GM12878 (cell line): ENCODE measurements at regions not wholly inside any gene's neighbourhood (a gene's known extent, or its start where the extent isn't known, plus 50 kb on each side); places are given as distances from the start of the nearest gene placed in this dataset.

Source experiments
- CTCF ChIP-seq, 3 experiments: IDR thresholded peaks in 2 of 3; conservative IDR thresholded peaks in 1 of 3; 2 replicates each; pipeline ENCODE4 v1.5.1; 2011; ENCODE audit warnings: low read depth in 3 of 3, low read length in 3 of 3, mild to moderate bottlenecking in 3 of 3, control low read depth in 2 of 3, moderate library complexity in 2 of 3, inconsistent platforms in 1 of 3, mixed read lengths in 1 of 3; ENCODE audit not compliant: control insufficient read depth in 2 of 3, insufficient read depth in 1 of 3; ENCODE audit errors: extremely low read depth in 1 of 3
- E2F4 ChIP-seq: IDR thresholded peaks from 2 replicates; pipeline ENCODE4 v1.6.1; 2012; ENCODE audit warnings: low read depth, low read length, improper control_type of control experiment
- EED ChIP-seq: sonication (generic); IDR thresholded peaks from 2 replicates; pipeline ENCODE4 v1.6.1; 2016; ENCODE audit warnings: antibody characterized with exemption, low read depth
- HCFC1 ChIP-seq: fragments of 150-350 bp; IDR thresholded peaks from 2 replicates; pipeline ENCODE4 v1.6.1; 2014; ENCODE audit warnings: low read length
- HDAC2 ChIP-seq: fragments of 200-600 bp; sonication (generic); IDR thresholded peaks from 2 replicates; pipeline ENCODE4 v1.6.1; 2017
- JUND ChIP-seq: IDR thresholded peaks from 2 replicates; pipeline ENCODE4 v1.6.1; 2012; ENCODE audit warnings: low read depth, mild to moderate bottlenecking, low read length, improper control_type of control experiment, moderate library complexity
- NR2C2 ChIP-seq: IDR thresholded peaks from 2 replicates; pipeline ENCODE4 v1.6.1; 2011; ENCODE audit warnings: borderline replicate concordance, low read depth; ENCODE audit not compliant: control insufficient read depth, insufficient read length
- PKNOX1 ChIP-seq: fragments of 450-650 bp; IDR thresholded peaks from 2 replicates; pipeline ENCODE4 v1.6.1; 2016; ENCODE audit warnings: mild to moderate bottlenecking
- POLR2A ChIP-seq: IDR thresholded peaks from 2 replicates; pipeline ENCODE4 v1.6.1; 2011; ENCODE audit warnings: low read depth, mild to moderate bottlenecking, low read length
- POLR2AphosphoS5 ChIP-seq: IDR thresholded peaks from 2 replicates; pipeline ENCODE4 v1.6.1; 2011; ENCODE audit warnings: mild to moderate bottlenecking, low read length, inconsistent platforms
- SP1 ChIP-seq: IDR thresholded peaks from one replicate; pipeline ENCODE4 v1.6.1; 2011; ENCODE audit warnings: low read depth, low read length
- SUPT20H ChIP-seq: IDR thresholded peaks from 2 replicates; pipeline ENCODE4 v1.6.1; 2011; ENCODE audit warnings: low read depth, mild to moderate bottlenecking, low read length, moderate library complexity, borderline replicate concordance; ENCODE audit not compliant: control insufficient read depth
- ZNF274 ChIP-seq: IDR thresholded peaks from one replicate; pipeline ENCODE4 v1.8.0; 2011; ENCODE audit not compliant: insufficient read length, insufficient read depth

GRCh38 chr3:19030522-19030839 is 117.8 kb upstream of the KCNH8 start:
- TF ChIP-seq HCFC1: no peak
- TF ChIP-seq ZNF274: no peak
- TF ChIP-seq EED: no peak
- no peak for TF ChIP-seq HDAC2
- TF ChIP-seq E2F4: no peak
- TF ChIP-seq SP1: no peak
- TF ChIP-seq POLR2A: no peak
- no peak for TF ChIP-seq CTCF (IDR thresholded peaks at IDR 0.05 in 2 of 3, conservative IDR thresholded peaks at IDR 0.05 in 1 of 3; ENCODE audit: control insufficient read depth in 2 of 3, extremely low read depth in 1 of 3, insufficient read depth in 1 of 3, low read depth in 3 of 3, low read length in 3 of 3)
- no peak for TF ChIP-seq SUPT20H
- TF ChIP-seq POLR2AphosphoS5: no peak
- TF ChIP-seq NR2C2: no peak
- TF ChIP-seq PKNOX1: no peak
- TF ChIP-seq JUND: no peak
